ENCODE measurements at regions not wholly inside any gene's neighbourhood (a gene's known extent, or its start where the extent isn't known, plus 50 kb on each side); places are given as distances from the start of the nearest gene placed in this dataset.

- TF ChIP-seq ZNF646 (CRISPR knock-in tag; IDR thresholded peaks at IDR 0.05): no peak
- TF ChIP-seq KAT2B (IDR thresholded peaks at IDR 0.05; ENCODE audit: borderline replicate concordance, low read depth, low read length): no peak
- TF ChIP-seq IRX3 (CRISPR knock-in tag; IDR thresholded peaks at IDR 0.05; ENCODE audit: borderline replicate concordance, low read depth): no peak
- no peak for TF ChIP-seq TAF1 (CRISPR knock-in tag; IDR thresholded peaks at IDR 0.05)
- TF ChIP-seq IRF1 (CRISPR knock-in tag; IDR thresholded peaks at IDR 0.05; ENCODE audit: low read depth): no peak
- no peak for TF ChIP-seq ZNF18 (CRISPR knock-in tag; IDR thresholded peaks at IDR 0.05; ENCODE audit: insufficient replicate concordance)
- TF ChIP-seq TEF (CRISPR knock-in tag; IDR thresholded peaks at IDR 0.05): no peak
- TF ChIP-seq PCBP1 (IDR thresholded peaks at IDR 0.05; ENCODE audit: borderline replicate concordance, low read depth, low read length): no peak
- no peak for TF ChIP-seq CEBPZ (IDR thresholded peaks at IDR 0.05; ENCODE audit: low read length)
- TF ChIP-seq MAFF (IDR thresholded peaks at IDR 0.05; ENCODE audit: low read depth, low read length): peak; percentile 47; the same call in 1 of the 2 replicates
- TF ChIP-seq SYNCRIP (IDR thresholded peaks at IDR 0.05; ENCODE audit: insufficient read depth, low read depth, low read length): no peak
- no peak for TF ChIP-seq NCOA1 (CRISPR knock-in tag; IDR thresholded peaks at IDR 0.05)
- no peak for TF ChIP-seq TMF1 (CRISPR knock-in tag; IDR thresholded peaks at IDR 0.05; ENCODE audit: low read depth)
- TF ChIP-seq DRAP1 (CRISPR knock-in tag; IDR thresholded peaks at IDR 0.05): 0 out of 2 replicates have a peak, but pooled peaks have one; percentile 36
- TF ChIP-seq MTF2 (CRISPR knock-in tag; IDR thresholded peaks at IDR 0.05; ENCODE audit: borderline replicate concordance): no peak
These were observed 175.9 kb upstream of the FN1 start (continued) for GRCh38 chr2:215611609-215612386.

All from HepG2 (cell line).